ENCODE measurements at regions not wholly inside any gene's neighbourhood (a gene's known extent, or its start where the extent isn't known, plus 50 kb on each side); places are given as distances from the start of the nearest gene placed in this dataset.

GRCh38 chr1:58333511-58333910 lies 213.0 kb downstream of the OMA1 start:
- Histone ChIP-seq H3K9me3 (no peaks in the 10 kb centered on the region), H3K4me3 (no peak overlapping the region), H3K4me1 (no peaks in the 10 kb centered on the region), H3K36me3 (no peaks in the 10 kb centered on the region), H3K27me3 (no peaks in the 10 kb centered on the region), H3K27ac (no peak overlapping the region)
- DNase-seq (ENCODE audit: low spot score) = no peak
- no peak for TF ChIP-seq CTCF (IDR thresholded peaks at IDR 0.05)

GRCh38 chr1:58331156-58331555 lies 215.4 kb downstream of the OMA1 start:
- no peak for TF ChIP-seq CTCF (IDR thresholded peaks at IDR 0.05)
- no peaks in the 10 kb centered on the region for H3K9me3 ChIP-seq
- DNase-seq (ENCODE audit: low spot score) = no peak
- no peak overlapping the region for H3K4me3 ChIP-seq
- no peaks in the 10 kb centered on the region for H3K4me1 ChIP-seq
- no peaks in the 10 kb centered on the region for H3K36me3 ChIP-seq
- H3K27me3 ChIP-seq = no peaks in the 10 kb centered on the region
- H3K27ac ChIP-seq = no peak overlapping the region

DNA sequence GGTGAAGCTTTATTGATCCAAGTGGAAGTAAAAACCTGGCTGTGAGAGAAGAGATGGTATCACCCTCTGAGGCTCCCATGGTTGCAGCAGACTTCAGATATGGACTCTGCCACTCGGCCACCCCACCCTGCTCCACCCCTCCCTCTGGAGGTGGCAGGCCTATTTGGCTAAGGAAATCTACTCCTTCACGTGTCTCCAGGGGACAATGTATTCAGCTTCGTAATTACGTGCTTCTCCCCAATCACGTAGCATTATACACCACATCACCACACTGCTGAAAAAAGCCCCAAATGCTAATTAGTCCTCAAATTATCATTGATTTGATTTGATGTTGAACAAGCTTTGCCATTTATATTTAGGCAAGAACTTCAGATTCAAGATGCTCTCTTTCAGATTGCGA lies 220.7 kb downstream of the OMA1 start:
- Histone ChIP-seq H3K4me3 (no peak overlapping the region), H3K9me3 (no peaks in the 10 kb centered on the region), H3K27me3 (no peaks in the 10 kb centered on the region), H3K27ac (no peak overlapping the region), H3K4me1 (no peaks in the 10 kb centered on the region), H3K36me3 (no peaks in the 10 kb centered on the region)
- no peak for DNase-seq (ENCODE audit: low spot score)
- TF ChIP-seq CTCF (IDR thresholded peaks at IDR 0.05) = no peak

GRCh38 chr1:58324558-58324957 lies 222.0 kb downstream of the OMA1 start:
- Histone ChIP-seq H3K4me1 (no peaks in the 10 kb centered on the region), H3K36me3 (no peaks in the 10 kb centered on the region), H3K9me3 (no peaks in the 10 kb centered on the region), H3K27ac (no peak overlapping the region), H3K27me3 (no peaks in the 10 kb centered on the region), H3K4me3 (no peak overlapping the region)
- TF ChIP-seq CTCF (IDR thresholded peaks at IDR 0.05) = no peak
- no peak for DNase-seq (ENCODE audit: low spot score)

- no peak for DNase-seq (ENCODE audit: low spot score)
- Histone ChIP-seq H3K4me1 (no peaks in the 10 kb centered on the region), H3K4me3 (no peak overlapping the region), H3K36me3 (no peaks in the 10 kb centered on the region), H3K27me3 (no peaks in the 10 kb centered on the region), H3K27ac (no peak overlapping the region), H3K9me3 (no peaks in the 10 kb centered on the region)
- no peak for TF ChIP-seq CTCF (IDR thresholded peaks at IDR 0.05)
These were observed 228.1 kb downstream of the OMA1 start for GRCh38 chr1:58318157-58319005.

DNA sequence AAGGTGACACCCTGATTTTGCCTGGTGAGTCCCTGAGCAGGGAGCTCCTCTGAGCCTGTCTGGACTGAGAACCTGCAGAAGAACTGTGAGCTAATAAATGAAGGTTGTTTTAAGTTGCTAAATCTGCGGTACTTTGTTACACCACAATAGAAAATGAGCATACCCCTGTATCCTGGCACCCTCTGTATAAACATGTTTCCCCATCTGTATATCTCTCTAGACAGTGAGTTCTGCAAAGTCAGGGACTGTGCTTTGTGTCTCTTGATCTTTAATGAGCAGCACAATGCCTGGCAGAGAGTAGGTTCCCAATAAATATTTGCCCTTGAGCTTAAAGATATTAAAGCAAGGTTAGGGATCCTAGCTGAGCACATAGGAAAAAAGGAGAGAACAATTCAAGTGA lies 228.8 kb downstream of the OMA1 start:
- no peaks in the 10 kb centered on the region for H3K9me3 ChIP-seq
- DNase-seq (ENCODE audit: low spot score) = no peak
- no peaks in the 10 kb centered on the region for H3K4me1 ChIP-seq
- H3K27ac ChIP-seq = no peak overlapping the region
- H3K27me3 ChIP-seq = no peaks in the 10 kb centered on the region
- no peaks in the 10 kb centered on the region for H3K36me3 ChIP-seq
- no peak overlapping the region for H3K4me3 ChIP-seq
- no peak for TF ChIP-seq CTCF (IDR thresholded peaks at IDR 0.05)

Measured in right atrium auricular region (tissue), 2 donors.